GM21786 (cell line): ENCODE measurements at regions not wholly inside any gene's neighbourhood (a gene's known extent, or its start where the extent isn't known, plus 50 kb on each side); places are given as distances from the start of the nearest gene placed in this dataset.

Source experiments
- ATAC-seq: cut with Tn5 transposase; IDR thresholded peaks from one replicate; pipeline ENCODE4 v1.9.1; 2021; ENCODE audit not compliant: unreplicated experiment

DNA sequence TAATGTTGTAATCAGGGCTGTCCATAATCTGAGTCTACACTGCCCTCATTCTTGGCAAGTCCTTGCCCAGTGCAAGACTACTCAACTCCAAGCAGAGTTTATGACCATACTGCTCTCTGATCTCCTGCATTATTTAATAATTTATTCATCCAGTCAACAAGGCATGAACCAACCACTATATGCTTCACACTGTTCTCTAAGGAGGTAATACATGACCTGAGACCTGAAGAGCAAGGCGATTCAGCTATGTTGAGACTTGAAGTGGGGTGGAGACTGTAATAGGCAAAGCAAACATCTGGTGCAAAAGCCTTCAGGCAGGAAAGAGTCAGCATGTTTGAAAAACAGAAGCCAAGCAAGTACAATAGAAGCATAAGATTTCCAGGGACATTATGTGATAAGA, 1362.8 kb downstream of the ROBO2 start:
- ATAC-seq, result no peak

DNA sequence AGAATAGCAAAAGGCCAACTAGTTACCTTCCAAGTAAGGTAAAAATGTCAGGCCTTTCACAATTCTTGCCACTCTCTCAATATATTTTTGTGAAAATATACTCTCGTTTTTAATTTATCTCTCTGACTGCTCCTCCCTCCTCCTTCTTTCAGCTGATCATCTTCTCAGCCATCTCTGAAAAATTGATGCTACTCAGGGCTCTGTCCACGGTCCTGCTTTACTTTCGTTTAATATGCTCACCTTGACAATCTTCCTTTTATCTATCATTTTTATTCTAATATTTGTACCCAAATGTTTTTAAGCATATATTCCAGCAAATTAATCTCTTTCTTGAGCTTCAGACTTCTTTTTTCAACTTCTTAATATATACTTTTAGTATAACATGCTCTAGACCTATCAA, 1362.1 kb downstream of the ROBO1 start:
- ATAC-seq, result no peak

DNA sequence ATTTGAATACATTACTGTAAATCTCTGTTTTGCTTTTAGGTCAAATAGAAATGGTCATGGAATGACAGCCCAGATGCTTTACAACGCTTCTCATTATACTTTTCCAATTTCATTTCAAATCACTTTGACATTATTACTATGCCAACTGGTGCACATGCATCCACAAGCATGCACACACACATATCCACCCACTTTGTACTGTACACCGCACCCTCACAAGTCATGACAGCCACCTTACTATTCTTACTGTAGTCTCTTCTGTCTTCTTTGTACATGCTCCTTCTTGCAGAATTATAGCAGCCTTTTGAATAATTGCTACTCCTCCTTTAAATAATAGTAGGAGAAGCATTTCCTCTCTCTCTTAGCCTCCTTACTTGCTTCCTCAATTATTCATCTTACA, 1361.4 kb downstream of the ROBO1 start:
- ATAC-seq, result no peak

- ATAC-seq, result no peak
Observed at GRCh38 chr3:78410077-78410476, 1357.7 kb downstream of the ROBO1 start.

- ATAC-seq, result no peak
Observed at GRCh38 chr3:78414261-78414660, 1353.5 kb downstream of the ROBO1 start.

GRCh38 chr3:78420611-78421010, 1347.2 kb downstream of the ROBO1 start:
- ATAC-seq, result no peak

GRCh38 chr3:78421247-78421966, 1346.4 kb downstream of the ROBO1 start:
- no peak for ATAC-seq

DNA sequence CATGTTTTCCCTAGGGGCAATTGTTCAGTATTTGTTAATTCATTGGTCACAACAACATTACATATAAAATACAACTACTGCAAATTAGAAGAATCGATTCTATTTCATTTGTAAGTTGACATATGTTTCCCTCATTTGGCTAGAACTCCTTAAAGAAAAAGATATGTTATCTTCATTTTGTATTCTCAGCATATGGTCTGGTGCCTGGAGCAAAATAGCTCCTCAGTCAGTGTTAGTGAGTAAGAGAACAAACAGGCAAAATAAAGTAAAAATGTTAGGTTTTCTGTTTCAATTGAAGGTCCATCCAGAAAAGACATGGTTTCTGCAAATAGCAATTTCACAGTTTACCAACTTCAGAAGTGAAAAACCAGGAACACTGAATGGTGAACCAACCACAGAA, 1343.1 kb downstream of the ROBO1 start:
- ATAC-seq, result no peak

GRCh38 chr3:78426454-78426853, 1341.3 kb downstream of the ROBO1 start:
- no peak for ATAC-seq

GRCh38 chr3:78427303-78427702, 1340.5 kb downstream of the ROBO1 start:
- ATAC-seq, result no peak

- no peak for ATAC-seq
Observed at GRCh38 chr3:78430741-78431140, 1337.1 kb downstream of the ROBO1 start.

GRCh38 chr3:78434801-78435200, 1333.0 kb downstream of the ROBO1 start:
- ATAC-seq, result no peak

DNA sequence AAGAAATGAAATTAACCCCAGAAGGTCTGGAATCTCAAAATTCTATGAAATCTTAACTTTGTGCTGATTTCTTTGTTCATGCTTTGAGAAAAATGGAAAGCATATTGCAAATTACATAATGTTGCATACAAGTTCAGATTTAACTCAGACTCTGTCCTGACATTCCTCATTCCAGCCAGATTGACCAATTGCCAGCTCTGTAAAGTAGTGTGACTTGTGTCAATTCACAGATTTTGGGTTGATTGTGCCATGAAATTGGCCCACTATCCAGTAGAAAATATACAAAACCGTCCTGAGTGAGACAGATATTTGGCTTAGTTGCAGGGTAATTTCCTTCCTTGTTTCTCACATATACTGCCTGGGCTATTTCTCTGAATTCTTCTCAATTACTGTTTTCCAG, 1312.6 kb downstream of the ROBO1 start:
- no peak for ATAC-seq

DNA sequence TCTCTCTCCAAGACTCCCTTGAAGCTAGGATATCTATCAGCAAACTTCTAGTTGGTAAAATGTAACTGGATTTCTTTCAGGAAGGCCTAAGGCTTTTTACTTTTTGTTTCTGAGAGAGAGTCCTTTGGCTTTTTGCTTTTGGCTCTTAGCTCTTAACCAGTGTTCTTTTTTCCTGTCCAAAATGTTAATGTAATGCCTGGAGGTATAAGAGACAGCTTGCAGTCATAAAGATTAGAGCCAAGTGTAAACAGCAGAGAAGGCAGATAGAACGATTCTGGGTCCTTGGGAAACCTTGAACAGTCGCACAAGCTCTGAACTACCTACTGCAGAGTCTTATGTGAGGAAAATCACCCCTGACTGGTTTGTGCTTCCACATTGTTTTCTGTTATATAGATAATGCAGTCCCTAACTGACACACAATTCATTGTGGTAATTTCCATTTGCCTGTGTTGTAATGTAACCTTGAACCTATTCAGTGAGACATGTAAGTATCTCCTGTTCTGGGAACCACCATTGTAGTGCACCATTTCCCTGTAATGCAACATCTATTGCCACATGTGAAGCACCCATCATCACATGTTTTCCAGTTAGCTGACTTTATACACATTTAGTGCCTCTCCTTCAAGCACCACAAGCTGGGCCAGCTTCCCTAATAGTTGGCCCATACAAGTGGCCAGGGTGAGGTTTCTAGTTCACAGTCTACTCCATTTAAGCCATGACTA, 1311.9 kb downstream of the ROBO1 start:
- ATAC-seq, result no peak

GRCh38 chr3:78459796-78460195, 1308.0 kb downstream of the ROBO1 start:
- no peak for ATAC-seq

GRCh38 chr3:78462021-78462420, 1305.8 kb downstream of the ROBO1 start:
- no peak for ATAC-seq

DNA sequence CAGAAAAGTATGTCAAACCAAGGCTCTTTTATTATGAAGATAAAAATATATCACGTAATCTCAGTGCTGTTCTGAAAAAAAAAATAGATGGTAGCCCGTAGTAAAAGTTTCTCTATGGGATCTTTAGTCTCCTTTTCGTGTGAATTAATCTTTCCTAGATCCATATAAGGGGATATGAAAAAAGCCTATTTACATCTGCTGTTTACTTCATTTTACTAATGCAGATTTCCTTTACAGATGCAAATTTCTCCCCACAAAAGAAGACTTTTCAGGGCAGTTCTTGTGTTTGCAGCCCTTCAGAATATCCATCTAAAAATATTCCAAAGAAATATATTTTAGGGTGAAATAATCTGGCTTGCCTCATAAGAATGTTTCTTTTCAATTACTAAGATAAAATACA, 1291.7 kb downstream of the ROBO1 start:
- no peak for ATAC-seq

DNA sequence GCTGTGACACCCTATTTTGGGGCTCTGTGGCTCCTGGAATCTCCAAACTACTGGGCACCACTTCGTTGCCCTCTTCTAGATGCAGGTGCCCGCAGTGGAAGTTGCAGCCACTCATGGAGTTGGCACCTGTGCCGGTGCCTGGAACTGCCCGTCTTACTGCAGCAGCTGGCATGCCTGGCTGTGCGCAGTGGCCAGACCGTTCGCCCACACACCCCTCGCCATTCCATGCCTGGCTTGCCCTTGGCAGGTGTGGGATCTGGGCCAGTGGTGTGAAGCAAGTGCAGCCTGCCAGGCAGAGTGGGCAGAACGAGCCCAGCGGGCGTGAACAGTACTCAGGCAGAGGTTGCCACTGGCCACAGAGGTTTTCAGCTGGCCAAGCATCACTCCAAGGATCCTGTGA, 1286.7 kb downstream of the ROBO1 start:
- no peak for ATAC-seq

- no peak for ATAC-seq
Observed at GRCh38 chr3:78483090-78483489, 1284.7 kb downstream of the ROBO1 start.

DNA sequence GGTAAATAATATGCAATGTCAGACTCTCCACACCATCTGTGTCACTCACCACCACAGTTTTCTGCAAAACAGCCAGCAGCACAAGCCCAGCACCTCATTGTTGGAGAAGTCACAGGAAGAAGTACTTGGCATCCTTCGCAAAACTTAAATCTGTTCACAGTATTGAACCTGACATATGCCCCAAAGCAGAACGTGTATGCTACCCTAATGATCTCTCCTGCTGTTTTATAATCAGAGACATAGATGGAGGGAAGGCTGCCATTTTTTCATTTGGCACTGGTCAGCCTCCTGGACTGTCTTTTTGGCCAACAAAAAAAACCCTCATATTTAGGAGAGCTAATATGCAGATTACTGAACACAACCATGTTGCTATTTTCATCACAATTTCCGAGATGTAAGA, 1272.9 kb downstream of the ROBO1 start:
- ATAC-seq, result no peak

GRCh38 chr3:78495301-78495700, 1272.5 kb downstream of the ROBO1 start:
- no peak for ATAC-seq

DNA sequence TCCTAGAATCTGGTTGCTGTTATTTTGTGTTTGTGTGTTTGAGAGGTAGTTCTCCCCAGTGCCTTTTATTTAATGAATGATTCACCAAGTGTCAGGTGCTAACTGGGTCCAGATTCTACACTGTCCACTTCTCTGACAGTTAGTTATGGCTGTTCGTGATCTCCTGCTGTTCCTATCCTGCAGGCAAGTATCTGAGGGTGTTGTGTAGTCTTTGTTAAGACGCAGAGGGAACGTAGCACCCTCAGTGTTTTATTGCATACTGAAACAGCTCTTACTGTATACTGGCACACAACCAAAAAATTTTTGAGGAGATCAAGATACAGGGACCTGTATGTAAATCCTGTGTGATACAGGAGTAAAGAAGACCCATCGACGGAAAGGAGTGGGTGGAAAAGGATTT, 1271.3 kb downstream of the ROBO1 start:
- no peak for ATAC-seq

DNA sequence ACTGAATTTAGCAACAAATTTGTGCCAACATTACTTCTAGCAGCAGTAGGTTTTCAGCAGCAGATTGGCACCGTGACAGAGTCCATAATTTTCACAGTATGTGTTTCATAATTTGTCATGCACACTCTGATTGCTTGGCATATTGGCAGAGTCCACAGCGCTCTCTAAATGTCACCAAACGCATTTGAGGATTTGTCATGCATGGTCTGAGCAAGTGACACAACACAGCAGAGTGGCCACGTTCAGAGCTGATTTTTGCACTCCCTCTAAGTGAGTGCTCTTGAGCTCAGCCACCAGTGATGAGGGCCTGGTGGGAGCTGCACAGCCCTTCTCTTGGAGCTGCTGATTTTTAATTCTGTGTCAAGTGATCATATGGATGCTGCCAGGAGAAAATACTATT, 1270.8 kb downstream of the ROBO1 start:
- ATAC-seq, result no peak
